Bronchial epithelial cell (primary cell): ENCODE measurements at regions not wholly inside any gene's neighbourhood (a gene's known extent, or its start where the extent isn't known, plus 50 kb on each side); places are given as distances from the start of the nearest gene placed in this dataset.

ENCODE experiments used
- DNase-seq: peaks from one replicate; pipeline ENCODE4 v3.0.0-alpha.2; 2010; ENCODE audit warnings: low read depth
- FAIRE-seq: peaks from 2 replicates; lab custom pipeline; 2011; peaks lifted over from hg19 to GRCh38; lab: Jason Lieb, UNC
- H3K27me3 ChIP-seq: 2 replicates; pipeline ENCODE4 v1.5.1; 2011; ENCODE audit warnings: low read length; ENCODE audit not compliant: control insufficient read depth, insufficient read depth
- H3K36me3 ChIP-seq: 2 replicates; pipeline ENCODE4 v1.5.1; 2011; ENCODE audit warnings: low read length; ENCODE audit not compliant: control insufficient read depth, insufficient read depth
- H3K4me3 ChIP-seq: 2 replicates; pipeline ENCODE4 v1.5.1; 2011; ENCODE audit warnings: mild to moderate bottlenecking, low read depth, low read length, control low read depth
- TF ChIP-seq, protein P1 (sequence below): IDR thresholded peaks from 2 replicates; pipeline ENCODE4 v1.5.1; 2011; ENCODE audit warnings: mild to moderate bottlenecking, moderate library complexity, low read length, control low read depth, inconsistent platforms; ENCODE audit not compliant: insufficient read depth, severe bottlenecking

DNA sequence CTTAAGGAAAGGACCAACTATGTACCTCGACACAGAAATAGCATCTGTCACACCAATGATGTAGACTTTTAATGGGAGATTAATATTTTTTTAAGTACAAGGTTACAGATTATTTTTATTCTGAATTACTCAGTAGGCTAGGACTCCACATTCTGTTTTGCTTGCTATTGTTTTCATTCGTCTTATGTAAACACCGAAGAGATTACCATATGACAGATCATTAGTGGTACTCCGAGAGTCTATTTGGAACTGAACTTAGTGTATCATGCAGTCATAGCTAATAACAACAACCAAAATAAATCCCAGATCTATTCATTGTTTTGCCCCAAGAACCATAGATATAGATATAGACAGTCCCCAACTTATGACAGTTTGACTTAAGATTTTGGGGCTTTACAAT is 139.7 kb upstream of the SPRY1 start:
- FAIRE-seq (no peak), DNase-seq (no peak)
- TF ChIP-seq, protein P1, sequence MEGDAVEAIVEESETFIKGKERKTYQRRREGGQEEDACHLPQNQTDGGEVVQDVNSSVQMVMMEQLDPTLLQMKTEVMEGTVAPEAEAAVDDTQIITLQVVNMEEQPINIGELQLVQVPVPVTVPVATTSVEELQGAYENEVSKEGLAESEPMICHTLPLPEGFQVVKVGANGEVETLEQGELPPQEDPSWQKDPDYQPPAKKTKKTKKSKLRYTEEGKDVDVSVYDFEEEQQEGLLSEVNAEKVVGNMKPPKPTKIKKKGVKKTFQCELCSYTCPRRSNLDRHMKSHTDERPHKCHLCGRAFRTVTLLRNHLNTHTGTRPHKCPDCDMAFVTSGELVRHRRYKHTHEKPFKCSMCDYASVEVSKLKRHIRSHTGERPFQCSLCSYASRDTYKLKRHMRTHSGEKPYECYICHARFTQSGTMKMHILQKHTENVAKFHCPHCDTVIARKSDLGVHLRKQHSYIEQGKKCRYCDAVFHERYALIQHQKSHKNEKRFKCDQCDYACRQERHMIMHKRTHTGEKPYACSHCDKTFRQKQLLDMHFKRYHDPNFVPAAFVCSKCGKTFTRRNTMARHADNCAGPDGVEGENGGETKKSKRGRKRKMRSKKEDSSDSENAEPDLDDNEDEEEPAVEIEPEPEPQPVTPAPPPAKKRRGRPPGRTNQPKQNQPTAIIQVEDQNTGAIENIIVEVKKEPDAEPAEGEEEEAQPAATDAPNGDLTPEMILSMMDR: no peak

DNA sequence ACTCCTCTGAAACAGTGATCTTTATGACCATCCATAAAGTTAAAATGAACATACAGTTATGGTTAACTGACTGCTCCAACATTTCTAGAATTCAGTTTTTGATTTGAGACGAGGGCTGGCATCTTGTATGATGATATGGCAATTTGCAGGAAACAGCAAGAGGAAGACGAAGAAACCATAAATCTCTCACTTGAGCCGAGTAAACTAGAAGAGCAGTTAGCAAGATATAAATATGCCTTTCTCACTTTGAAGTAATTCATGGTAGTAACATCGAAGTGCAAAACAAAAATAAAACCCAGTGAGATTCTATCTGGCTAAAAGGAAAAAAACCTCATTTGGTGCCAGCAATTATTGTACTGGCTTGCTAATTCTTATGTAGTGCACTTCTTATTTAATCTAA is 139.0 kb upstream of the SPRY1 start:
- Histone ChIP-seq H3K36me3 (no peaks in the 10 kb centered on the region), H3K4me3 (no peak overlapping the region), H3K27me3 (no peaks in the 10 kb centered on the region)
- no peak for DNase-seq
- FAIRE-seq: no peak
- TF ChIP-seq, protein P1: no peak

More for the DNA sequence above, 139.7 kb upstream of the SPRY1 start:
- H3K27me3 ChIP-seq: no peaks in the 10 kb centered on the region
- H3K36me3 ChIP-seq: no peaks in the 10 kb centered on the region
- no peak overlapping the region for H3K4me3 ChIP-seq

DNA sequence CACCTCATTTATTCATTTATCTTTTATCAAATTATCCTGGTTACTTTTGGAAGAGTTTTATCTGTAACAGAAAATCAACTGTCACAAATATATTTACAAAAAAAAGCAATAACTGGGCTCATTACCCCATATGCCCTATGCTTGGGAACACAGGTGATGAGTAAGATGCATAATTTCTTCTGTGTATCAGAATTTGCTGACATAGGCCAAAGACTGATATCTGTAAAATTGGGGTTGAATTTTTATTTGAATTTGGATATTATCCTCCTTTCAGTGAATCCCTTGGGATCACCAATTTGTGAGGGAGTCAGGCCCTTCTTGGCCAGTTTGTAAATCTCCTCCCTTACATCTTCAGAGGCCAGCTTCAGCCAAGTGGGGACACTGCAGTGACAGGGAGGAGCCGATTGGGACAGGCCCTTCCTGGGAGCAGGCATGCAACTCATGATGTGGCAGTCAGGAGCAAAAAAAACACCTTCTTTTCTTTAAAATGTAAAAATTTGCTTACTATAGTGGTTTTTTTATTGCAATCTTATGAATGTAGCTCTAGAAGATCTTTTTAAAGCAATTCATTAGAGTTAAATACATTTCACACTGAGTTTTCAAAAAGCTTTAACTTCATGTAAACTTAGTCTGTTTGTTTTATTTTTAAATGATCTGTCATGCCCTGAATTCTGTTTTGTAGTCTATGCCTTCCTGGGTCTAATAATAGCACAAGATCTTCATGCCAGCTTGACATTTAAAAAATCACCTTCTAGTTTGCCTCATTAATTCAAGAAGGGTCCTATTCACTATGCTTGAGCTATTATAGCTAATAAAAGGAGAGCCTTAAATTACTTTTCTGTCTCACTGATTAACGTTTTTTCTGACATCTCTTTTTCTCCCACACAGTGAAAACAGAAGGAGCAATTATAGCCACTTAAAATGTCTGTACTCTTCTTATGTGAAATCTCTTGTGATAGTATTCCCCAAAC is 136.6 kb upstream of the SPRY1 start:
- no peak for FAIRE-seq
- DNase-seq: no peak
- H3K27me3 ChIP-seq: no peaks in the 10 kb centered on the region
- TF ChIP-seq, protein P1: no peak
- no peak overlapping the region for H3K4me3 ChIP-seq
- H3K36me3 ChIP-seq: no peaks in the 10 kb centered on the region

DNA sequence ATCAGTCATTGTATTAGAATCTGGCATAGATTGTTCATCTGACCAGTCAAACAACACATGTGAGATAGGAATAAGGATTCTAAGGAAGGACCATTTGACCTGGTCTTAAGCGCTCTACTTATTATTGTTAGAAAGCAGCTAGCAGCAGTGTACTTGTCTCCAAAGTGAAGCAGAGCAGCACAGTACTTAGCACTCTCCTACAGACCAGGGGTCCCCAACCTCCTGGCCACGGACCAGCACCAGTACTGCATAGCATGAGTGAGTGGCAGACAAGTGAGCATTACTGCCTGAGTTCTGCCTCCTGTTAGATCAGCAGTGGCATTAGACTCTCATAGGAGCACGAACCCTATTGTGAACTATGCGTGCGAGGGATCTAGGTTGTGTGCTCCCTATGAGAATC is 135.9 kb upstream of the SPRY1 start:
- FAIRE-seq (no peak), DNase-seq (no peak)
- Histone ChIP-seq H3K4me3 (no peak overlapping the region), H3K36me3 (no peaks in the 10 kb centered on the region), H3K27me3 (no peaks in the 10 kb centered on the region)
- TF ChIP-seq, protein P1: no peak

DNA sequence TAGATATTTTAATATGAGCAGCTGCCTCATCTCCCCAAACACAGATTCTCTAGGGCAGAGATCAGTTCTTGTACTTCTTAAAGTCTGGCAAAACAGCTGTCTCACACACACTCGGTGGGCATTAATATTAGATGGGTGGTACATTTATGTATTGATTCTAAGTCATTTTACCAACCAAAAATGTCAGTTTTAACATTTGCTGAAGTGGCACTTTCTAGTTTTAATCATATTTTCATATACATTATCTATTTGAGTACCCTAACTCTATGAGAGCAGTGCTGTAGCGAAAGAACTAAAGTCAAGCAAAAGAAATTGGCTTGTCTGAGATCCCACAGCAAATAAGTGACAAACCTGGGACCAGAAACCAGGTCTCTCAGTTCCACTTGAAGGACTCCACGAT is 134.5 kb upstream of the SPRY1 start:
- H3K27me3 ChIP-seq: no peaks in the 10 kb centered on the region
- H3K36me3 ChIP-seq: no peaks in the 10 kb centered on the region
- DNase-seq (no peak), FAIRE-seq (no peak)
- no peak overlapping the region for H3K4me3 ChIP-seq
- TF ChIP-seq, protein P1: no peak
